Hematopoietic multipotent progenitor cell (in vitro differentiated cells): ENCODE measurements at regions not wholly inside any gene's neighbourhood (a gene's known extent, or its start where the extent isn't known, plus 50 kb on each side); places are given as distances from the start of the nearest gene placed in this dataset.

Experiments used
- DNase-seq, 3 donors: peaks; one replicate each; pipeline ENCODE4 v3.0.0-alpha.2; 2011 to 2015; ENCODE audit warnings: low read depth in 2 of 3, low spot score in 2 of 3

GRCh38 chr13:80630685-80631121 lies 289.8 kb upstream of the SPRY2 start:
- DNase-seq, result peak in 1 of 3 donors; percentile 27

DNA sequence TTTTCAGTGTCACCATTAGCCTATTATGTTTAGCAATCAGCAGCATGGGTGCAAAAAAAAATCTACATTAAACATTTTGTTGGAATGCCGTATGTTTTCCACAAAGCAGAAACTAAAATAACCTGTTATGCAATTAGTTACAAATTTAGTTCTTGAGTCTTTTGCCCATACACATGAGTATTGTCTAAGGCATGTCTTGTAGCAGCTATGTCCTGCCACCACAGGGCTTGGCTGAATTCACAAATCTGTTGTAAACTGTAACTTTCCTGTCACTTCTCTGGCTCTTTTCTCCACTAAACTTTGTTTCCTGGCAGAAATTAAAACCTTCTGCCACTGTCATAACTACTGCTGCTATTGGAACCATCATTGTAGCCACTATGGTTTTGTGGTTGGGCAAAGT lies 277.9 kb upstream of the SPRY2 start:
- no peak for DNase-seq

DNA sequence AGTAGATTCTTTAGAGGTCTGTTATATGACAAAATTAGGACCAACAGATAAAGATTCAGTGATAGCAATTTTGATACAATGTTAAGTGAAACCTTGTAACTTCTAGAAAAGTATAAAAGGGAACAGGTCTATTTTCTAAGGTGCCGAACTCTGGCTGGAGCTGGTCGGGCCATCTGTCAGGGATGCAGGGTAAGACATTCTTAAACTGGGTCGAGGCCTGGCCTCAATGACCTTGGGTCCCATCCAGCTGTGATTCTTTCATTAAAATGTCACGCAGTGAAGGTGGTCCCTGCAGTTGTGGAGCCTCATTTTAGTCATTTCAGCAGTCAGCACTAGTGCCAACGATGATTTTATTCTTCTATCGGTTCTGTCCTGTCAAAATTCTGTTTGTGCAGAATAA lies 271.9 kb upstream of the SPRY2 start:
- no peak for DNase-seq

DNA sequence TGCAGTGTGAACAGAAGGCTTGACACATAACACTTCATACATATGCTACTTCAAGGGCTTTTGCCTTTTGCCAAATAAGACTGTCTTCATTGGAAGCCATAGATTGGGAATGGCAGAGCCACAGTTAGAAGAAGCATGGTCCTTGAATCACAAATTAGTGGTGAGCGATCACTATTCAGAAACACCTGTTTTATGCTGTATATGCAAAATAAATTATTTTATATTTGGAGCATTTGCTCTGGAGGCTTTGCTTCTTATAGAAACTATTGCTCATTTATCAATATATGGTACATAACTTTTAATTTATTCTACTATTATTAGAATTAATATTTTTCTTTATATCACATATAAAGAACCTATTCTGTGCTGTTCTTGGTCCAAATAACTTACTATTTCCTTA lies 270.4 kb upstream of the SPRY2 start:
- DNase-seq, result no peak

GRCh38 chr13:80605716-80606115 lies 264.8 kb upstream of the SPRY2 start:
- DNase-seq, result no peak

GRCh38 chr13:80605011-80605410 lies 264.1 kb upstream of the SPRY2 start:
- DNase-seq, result no peak

- no peak for DNase-seq
Measured at GRCh38 chr13:80604098-80604497, 263.2 kb upstream of the SPRY2 start.

GRCh38 chr13:80603351-80603750 lies 262.4 kb upstream of the SPRY2 start:
- no peak for DNase-seq

GRCh38 chr13:80599765-80600164 lies 258.8 kb upstream of the SPRY2 start:
- no peak for DNase-seq

- no peak for DNase-seq
Measured at GRCh38 chr13:80598189-80598588, 257.3 kb upstream of the SPRY2 start.

- peak in 2 of 3 donors; percentile 9 to 63 for DNase-seq
Measured at GRCh38 chr13:80591976-80592740, 251.2 kb upstream of the SPRY2 start.

DNA sequence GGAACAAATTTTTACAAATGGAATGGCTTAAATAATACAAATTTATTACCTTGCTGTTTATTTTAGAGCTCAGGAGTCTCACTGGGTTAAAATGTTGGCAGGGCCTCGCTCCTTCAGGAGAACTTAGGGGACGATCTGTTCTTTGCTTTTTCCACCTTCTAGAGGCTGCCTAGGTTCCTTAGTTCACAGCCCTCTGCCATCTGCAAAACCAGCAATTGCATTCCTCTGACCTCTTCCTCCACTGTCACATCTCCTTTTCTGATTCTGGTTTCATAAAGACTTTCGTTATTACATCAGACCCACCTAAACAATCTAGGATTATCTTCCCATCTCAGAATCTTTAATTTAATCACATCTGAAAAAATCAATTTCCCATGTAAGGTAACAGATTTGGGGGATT lies 249.6 kb upstream of the SPRY2 start:
- DNase-seq, result no peak

GRCh38 chr13:80586356-80586755 lies 245.4 kb upstream of the SPRY2 start:
- DNase-seq, result no peak

DNA sequence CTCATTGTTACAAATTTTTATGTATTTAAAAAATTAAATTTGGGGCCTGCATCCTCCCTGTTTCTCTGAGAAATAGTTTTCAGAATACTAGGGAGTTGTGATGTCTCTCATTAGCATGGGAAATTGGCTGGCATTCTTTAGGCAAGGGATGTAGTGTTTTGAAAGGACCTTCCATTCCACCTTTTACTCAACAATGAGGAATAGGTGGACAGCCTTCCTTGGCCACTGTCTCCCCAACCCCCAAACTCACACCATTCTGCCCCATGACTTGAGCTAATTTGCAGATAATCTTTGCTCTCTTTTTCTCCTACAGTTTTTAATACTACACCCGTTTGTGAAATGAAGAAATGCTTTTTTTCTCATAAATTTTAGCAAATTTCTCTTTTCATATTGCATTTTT lies 244.6 kb upstream of the SPRY2 start:
- no peak for DNase-seq

- DNase-seq, result no peak
Measured at GRCh38 chr13:80584785-80585184, 243.9 kb upstream of the SPRY2 start.

- no peak for DNase-seq
Measured at GRCh38 chr13:80584306-80584705, 243.4 kb upstream of the SPRY2 start.

- no peak for DNase-seq
Measured at GRCh38 chr13:80577926-80578670, 237.2 kb upstream of the SPRY2 start.

DNA sequence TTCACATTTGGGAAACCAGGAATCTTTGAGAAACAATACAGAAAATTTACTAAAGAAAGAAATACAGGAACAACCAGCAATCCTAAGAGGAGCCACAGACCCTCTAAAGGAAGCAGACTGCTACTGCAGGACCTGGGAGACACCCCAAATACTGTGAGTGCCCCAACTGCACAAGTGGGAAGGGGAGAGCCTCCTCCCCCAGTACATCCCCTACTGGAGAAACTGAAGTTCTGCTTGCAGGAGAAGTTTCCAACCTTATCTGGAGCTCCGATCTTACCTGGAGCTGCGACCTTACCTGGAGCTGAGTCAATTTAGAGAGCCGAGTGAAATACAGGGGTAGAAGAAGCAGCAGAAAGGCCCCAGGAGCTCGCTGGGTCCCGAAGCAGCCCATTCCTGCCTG lies 236.4 kb upstream of the SPRY2 start:
- DNase-seq, result no peak

DNA sequence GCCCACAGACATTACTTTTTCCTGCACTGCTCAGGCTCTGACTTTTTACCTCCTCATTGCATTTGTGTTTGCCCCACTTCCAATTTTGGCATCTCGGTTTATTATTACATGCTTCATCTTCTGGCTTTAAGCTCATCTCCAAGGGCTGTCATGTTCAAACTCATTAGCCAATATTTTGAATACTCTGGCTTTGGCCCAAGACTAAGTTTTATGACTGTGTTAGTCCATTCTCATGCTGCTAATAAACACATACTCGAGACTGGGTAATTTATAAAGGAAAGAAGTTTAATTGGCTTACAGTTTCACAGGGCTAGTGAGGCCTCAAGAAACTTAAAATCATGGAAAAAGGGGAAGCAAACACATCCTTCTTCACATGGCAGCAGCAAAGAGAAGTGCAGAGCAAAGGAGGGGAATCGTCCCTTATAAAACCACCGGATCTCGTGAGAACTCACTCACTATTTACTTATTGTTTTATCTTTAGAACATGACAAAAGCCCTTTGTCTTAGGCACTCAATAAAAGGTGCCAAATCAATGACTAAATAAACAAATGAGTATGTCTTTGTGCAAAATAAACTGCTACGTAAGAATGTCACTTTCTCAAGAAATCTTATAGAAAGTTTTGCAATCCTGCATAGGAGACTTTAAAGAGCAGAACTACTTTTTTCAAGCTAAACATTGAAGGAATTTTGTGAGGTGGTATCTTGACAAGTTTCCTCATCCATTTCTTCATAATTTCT lies 233.4 kb upstream of the SPRY2 start:
- DNase-seq, result no peak

GRCh38 chr13:80572923-80573316 lies 232.0 kb upstream of the SPRY2 start:
- DNase-seq, result no peak

GRCh38 chr13:80572308-80572922 lies 231.5 kb upstream of the SPRY2 start:
- no peak for DNase-seq
